HG02852 (cell line): ENCODE measurements at regions not wholly inside any gene's neighbourhood (a gene's known extent, or its start where the extent isn't known, plus 50 kb on each side); places are given as distances from the start of the nearest gene placed in this dataset.

Experiments used
- ATAC-seq: cut with Tn5 transposase; IDR thresholded peaks from one replicate; pipeline ENCODE4 v1.9.1; 2021; ENCODE audit warnings: mild to moderate bottlenecking, moderate library complexity; ENCODE audit not compliant: unreplicated experiment

- no peak for ATAC-seq
Observed at GRCh38 chr11:115572551-115572950, 68.3 kb upstream of the CADM1 start.

GRCh38 chr11:115566180-115566764 is 62.1 kb upstream of the CADM1 start:
- ATAC-seq = no peak

- no peak for ATAC-seq
Observed at GRCh38 chr11:115564851-115565250, 60.6 kb upstream of the CADM1 start.

- ATAC-seq = no peak
Observed at GRCh38 chr11:115561116-115561515, 56.9 kb upstream of the CADM1 start.

GRCh38 chr11:115558635-115559034 is 54.4 kb upstream of the CADM1 start:
- ATAC-seq = no peak

- no peak for ATAC-seq
Observed at GRCh38 chr11:115557681-115558080, 53.5 kb upstream of the CADM1 start.

- no peak for ATAC-seq
Observed at GRCh38 chr11:115556984-115557383, 52.8 kb upstream of the CADM1 start.

- ATAC-seq = no peak
Observed at GRCh38 chr11:115555336-115556090, 51.3 kb upstream of the CADM1 start.
